HCT116 (cell line): ENCODE measurements at regions not wholly inside any gene's neighbourhood (a gene's known extent, or its start where the extent isn't known, plus 50 kb on each side); places are given as distances from the start of the nearest gene placed in this dataset.

Source experiments
- ATAC-seq: fragments of 200-7000 bp; cut with Tn5 transposase; 2 replicates; pipeline ENCODE4 v1.9.1; 2020; ENCODE audit warnings: mild to moderate bottlenecking, moderate library complexity
- BruUV-seq: library from RNA; stranded (reverse); fragments of 400-500 nt; replicated peaks from 2 replicates; lab custom pipeline; 2021; lab: Mats Ljungman, UMichigan
- CTCF ChIA-PET: fragments of 300-600 bp; sonication (Branson Sonifier 250); formaldehyde crosslinking; loops from one replicate; lab custom pipeline; 2021; ENCODE audit warnings: antibody characterized with exemption; lab: Charles Lee
- POLR2A ChIA-PET: fragments of 300-600, 350-600 bp; sonication (Branson Sonifier 250); formaldehyde crosslinking; loops from one replicate; lab custom pipeline; 2021; ENCODE audit warnings: antibody characterized with exemption; lab: Charles Lee
- RAD21 ChIA-PET, 2 experiments: fragments of 300-600 bp; sonication (Branson Sonifier 250); formaldehyde crosslinking; loops; one replicate each; lab custom pipeline; 2023; ENCODE audit warnings: low total read pairs in 2 of 2; ENCODE audit not compliant: uncharacterized antibody in 2 of 2, unreplicated experiment in 2 of 2, low non-redundant PET in 1 of 2; lab: Charles Lee
- DNase-seq: peaks from one replicate; pipeline ENCODE4 v3.0.0-alpha.2; 2010; ENCODE audit warnings: low read depth, low spot score
- H2AFZ ChIP-seq: fragments of 200-600 bp; shearing (Covaris generic), sonication (generic); 2 replicates; pipeline ENCODE4 v1.6.1; 2017; ENCODE audit warnings: low read depth, mixed run types, mixed read lengths, antibody characterized with exemption, low read length; ENCODE audit not compliant: poor library complexity, severe bottlenecking
- H3K27ac ChIP-seq: 2 replicates; pipeline ENCODE4 v1.5.1; 2012; ENCODE audit warnings: low read depth, low read length
- H3K27me3 ChIP-seq: fragments of 200-600 bp; sonication (generic); 2 replicates; pipeline ENCODE4 v1.6.1; 2016; ENCODE audit warnings: mixed run types, low read length, mixed read lengths; ENCODE audit not compliant: insufficient read depth
- H3K36me3 ChIP-seq, 2 experiments: fragments of 200-500 bp in 1 of 2; fragments of 200-600 bp in 1 of 2; sonication (Bioruptor generic) in 1 of 2; sonication (generic) in 1 of 2; 2 replicates each; pipeline versions ENCODE4 v1.5.1 to v1.6.1; 2014 to 2016; ENCODE audit warnings: low read length in 2 of 2, inconsistent platforms in 1 of 2, mixed read lengths in 1 of 2, mixed run types in 1 of 2; ENCODE audit not compliant: insufficient read depth in 2 of 2, control insufficient read depth in 1 of 2
- H3K4me1 ChIP-seq, 2 experiments: fragments of 200-600 bp in 1 of 2; sonication (generic) in 1 of 2; 2 replicates each; pipeline versions ENCODE4 v1.5.1 to v1.6.1; 2012 to 2017; ENCODE audit warnings: low read length in 2 of 2, inconsistent platforms in 1 of 2, mild to moderate bottlenecking in 1 of 2, mixed read lengths in 1 of 2, mixed run types in 1 of 2, moderate library complexity in 1 of 2; ENCODE audit not compliant: insufficient read depth in 2 of 2, control insufficient read depth in 1 of 2
- H3K4me2 ChIP-seq: fragments of 200-600 bp; sonication (generic); 2 replicates; pipeline ENCODE4 v1.6.1; 2017; ENCODE audit warnings: mixed run types, low read length, mixed read lengths
- H3K4me3 ChIP-seq, 2 experiments: fragments of 200-600 bp in 1 of 2; sonication (generic) in 1 of 2; replicated peaks in 1 of 2; 2 replicates each; pipeline ENCODE4 v1.5.1; 2011 to 2016; ENCODE audit warnings: low read length in 2 of 2, control low read depth in 1 of 2, low read depth in 1 of 2, mild to moderate bottlenecking in 1 of 2, mixed read lengths in 1 of 2, mixed run types in 1 of 2
- H3K79me2 ChIP-seq: fragments of 200-600 bp; sonication (generic); 2 replicates; pipeline ENCODE4 v1.6.1; 2017; ENCODE audit warnings: mild to moderate bottlenecking, mixed run types, low read length, moderate library complexity, mixed read lengths; ENCODE audit not compliant: insufficient read depth
- H3K9ac ChIP-seq: fragments of 200-600 bp; sonication (generic); 2 replicates; pipeline ENCODE4 v1.6.1; 2016; ENCODE audit warnings: low read length, mixed read lengths
- H3K9me2 ChIP-seq: fragments of 200-600 bp; sonication (generic), shearing (Covaris generic); 2 replicates; pipeline ENCODE4 v1.6.1; 2017; ENCODE audit warnings: mixed run types, mild to moderate bottlenecking, moderate library complexity; ENCODE audit not compliant: insufficient read depth
- H3K9me3 ChIP-seq, 2 experiments: fragments of 200-500 bp in 1 of 2; fragments of 200-600 bp in 1 of 2; sonication (Bioruptor generic) in 1 of 2; sonication (generic) in 1 of 2; 2 replicates each; pipeline ENCODE4 v1.6.1; 2014 to 2017; ENCODE audit warnings: low read length in 2 of 2, mixed read lengths in 2 of 2, inconsistent platforms in 1 of 2, low read depth in 1 of 2, mild to moderate bottlenecking in 1 of 2, mixed run types in 1 of 2, moderate library complexity in 1 of 2; ENCODE audit not compliant: control insufficient read depth in 1 of 2, insufficient read depth in 1 of 2
- H4K20me1 ChIP-seq: fragments of 200-600 bp; sonication (generic), shearing (Covaris generic); 2 replicates; pipeline ENCODE4 v1.6.1; 2017; ENCODE audit warnings: mixed run types, mild to moderate bottlenecking, moderate library complexity; ENCODE audit not compliant: insufficient read depth
- CEBPB ChIP-seq: IDR thresholded peaks from 2 replicates; pipeline ENCODE4 v1.6.1; 2012; ENCODE audit warnings: low read depth
- EGR1 ChIP-seq: IDR thresholded peaks from 2 replicates; pipeline ENCODE4 v1.6.1; 2012; ENCODE audit warnings: low read depth
- ELF1 ChIP-seq: IDR thresholded peaks from 2 replicates; pipeline ENCODE4 v1.6.1; 2012; ENCODE audit warnings: low read depth, borderline replicate concordance
- EZH2 ChIP-seq: fragments of 200-600 bp; sonication (generic); IDR thresholded peaks from 2 replicates; pipeline ENCODE4 v1.6.1; 2017; ENCODE audit warnings: antibody characterized with exemption, mixed run types
- EZH2phosphoT487 ChIP-seq: fragments of 200-600 bp; IDR thresholded peaks from 2 replicates; pipeline ENCODE4 v1.6.1; 2018; ENCODE audit warnings: antibody characterized with exemption, borderline replicate concordance
- FOSL1 ChIP-seq: IDR thresholded peaks from 2 replicates; pipeline ENCODE4 v1.6.1; 2012; ENCODE audit warnings: low read depth
- JUND ChIP-seq: IDR thresholded peaks from 2 replicates; pipeline ENCODE4 v1.6.1; 2012
- POLR2AphosphoS5 ChIP-seq: IDR thresholded peaks from 2 replicates; pipeline ENCODE4 v1.6.1; 2011; ENCODE audit warnings: mild to moderate bottlenecking, low read depth, low read length, moderate library complexity
- SIN3A ChIP-seq: IDR thresholded peaks from 2 replicates; pipeline ENCODE4 v1.6.1; 2012; ENCODE audit warnings: low read depth
- YY1 ChIP-seq: IDR thresholded peaks from 2 replicates; pipeline ENCODE4 v1.6.1; 2011; ENCODE audit warnings: low read length, low read depth, moderate library complexity, mild to moderate bottlenecking; ENCODE audit not compliant: insufficient replicate concordance; ENCODE audit errors: extremely low read depth
- ZFX ChIP-seq: fragments of 450-650 bp; IDR thresholded peaks from 2 replicates; pipeline ENCODE4 v1.6.1; 2017
- ZNF274 ChIP-seq: fragments of 200-500 bp; sonication (Bioruptor generic); IDR thresholded peaks from 2 replicates; pipeline ENCODE4 v1.6.1; 2014; ENCODE audit warnings: mild to moderate bottlenecking, low read depth, low read length, inconsistent platforms
- intact Hi-C: fragments of 100-400 bp; cut with micrococcal nuclease; formaldehyde crosslinking; loops from 2 replicates; pipeline ENCODE4 v1.10.0; 2022
- TF ChIP-seq, protein P1 (sequence below): IDR thresholded peaks from 2 replicates; pipeline ENCODE4 v1.6.1; 2012
- TF ChIP-seq, protein P2 (sequence below): IDR thresholded peaks from 2 replicates; pipeline ENCODE4 v1.6.1; 2011; ENCODE audit warnings: mild to moderate bottlenecking, low read length, moderate library complexity; ENCODE audit not compliant: insufficient replicate concordance; ENCODE audit errors: extremely low read depth
- TF ChIP-seq, protein P3 (sequence below): IDR thresholded peaks from 2 replicates; pipeline ENCODE4 v1.6.1; 2012

DNA sequence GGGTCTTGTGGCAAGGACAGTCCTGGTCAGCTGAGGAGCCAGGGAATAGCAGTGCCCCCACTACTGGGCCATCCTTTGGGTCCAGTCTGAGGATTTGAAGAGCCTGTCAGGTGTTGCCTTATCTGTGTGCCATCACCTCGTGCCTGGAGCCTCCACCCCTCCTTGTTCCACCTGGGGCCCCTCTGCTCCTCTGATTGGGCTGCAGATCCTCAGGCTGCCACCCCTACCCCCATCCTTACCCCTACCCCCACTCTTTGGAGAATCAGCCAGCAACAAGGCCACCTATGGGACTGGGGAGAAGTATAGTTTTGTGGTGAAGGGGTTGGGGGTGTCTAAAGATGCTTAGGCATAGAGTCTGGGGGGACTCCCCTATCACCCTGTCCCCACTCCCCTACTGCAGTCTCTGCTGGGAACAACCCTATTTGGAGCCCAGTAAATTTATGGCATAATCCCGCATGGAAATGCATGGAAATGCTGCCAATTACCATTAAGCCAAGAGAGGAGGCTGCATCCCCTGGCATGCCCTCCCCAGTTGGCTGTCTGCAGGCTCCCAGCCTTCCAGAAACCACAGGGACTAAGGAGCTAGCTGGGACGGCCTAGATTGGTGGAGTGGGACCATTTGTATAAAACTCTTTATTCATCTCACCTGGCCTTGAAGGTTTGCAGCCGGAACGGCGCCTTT lies 142.7 kb upstream of the CSF3R start:
- ATAC-seq = no peak
- H3K9me2 ChIP-seq = no peaks in the 10 kb centered on the region
- peaks cover 18% of the 10 kb centered on the region; the same call in 1 of the 2 replicates for H3K27me3 ChIP-seq

More for the DNA sequence above, 142.7 kb upstream of the CSF3R start:
- H3K36me3 ChIP-seq = no peaks in the 10 kb centered on the region
- POLR2A ChIA-PET = no interaction called here
- no peak overlapping the region for H3K4me2 ChIP-seq
- BruUV-seq = no TSS peak
- H3K4me3 ChIP-seq = no peak overlapping the region
- CTCF ChIA-PET = interaction anchor here (1.7 kb wide), 1 partner anchor 16 kb away, joined by 4 read pairs; no protein-coding TSS in a partner anchor
- no peaks in the 10 kb centered on the region for H4K20me1 ChIP-seq
- no peak overlapping the region for H3K27ac ChIP-seq
- H3K79me2 ChIP-seq = no peaks in the 10 kb centered on the region
- TF ChIP-seq, protein P1, sequence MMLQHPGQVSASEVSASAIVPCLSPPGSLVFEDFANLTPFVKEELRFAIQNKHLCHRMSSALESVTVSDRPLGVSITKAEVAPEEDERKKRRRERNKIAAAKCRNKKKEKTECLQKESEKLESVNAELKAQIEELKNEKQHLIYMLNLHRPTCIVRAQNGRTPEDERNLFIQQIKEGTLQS = no peak
- no peak for TF ChIP-seq SIN3A
- TF ChIP-seq ZNF274 = no peak
- TF ChIP-seq EZH2 = no peak
- TF ChIP-seq, protein P2, sequence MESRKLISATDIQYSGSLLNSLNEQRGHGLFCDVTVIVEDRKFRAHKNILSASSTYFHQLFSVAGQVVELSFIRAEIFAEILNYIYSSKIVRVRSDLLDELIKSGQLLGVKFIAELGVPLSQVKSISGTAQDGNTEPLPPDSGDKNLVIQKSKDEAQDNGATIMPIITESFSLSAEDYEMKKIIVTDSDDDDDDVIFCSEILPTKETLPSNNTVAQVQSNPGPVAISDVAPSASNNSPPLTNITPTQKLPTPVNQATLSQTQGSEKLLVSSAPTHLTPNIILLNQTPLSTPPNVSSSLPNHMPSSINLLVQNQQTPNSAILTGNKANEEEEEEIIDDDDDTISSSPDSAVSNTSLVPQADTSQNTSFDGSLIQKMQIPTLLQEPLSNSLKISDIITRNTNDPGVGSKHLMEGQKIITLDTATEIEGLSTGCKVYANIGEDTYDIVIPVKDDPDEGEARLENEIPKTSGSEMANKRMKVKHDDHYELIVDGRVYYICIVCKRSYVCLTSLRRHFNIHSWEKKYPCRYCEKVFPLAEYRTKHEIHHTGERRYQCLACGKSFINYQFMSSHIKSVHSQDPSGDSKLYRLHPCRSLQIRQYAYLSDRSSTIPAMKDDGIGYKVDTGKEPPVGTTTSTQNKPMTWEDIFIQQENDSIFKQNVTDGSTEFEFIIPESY = no peak
- no peak for TF ChIP-seq FOSL1
- TF ChIP-seq ZFX = no peak
- TF ChIP-seq, protein P3, sequence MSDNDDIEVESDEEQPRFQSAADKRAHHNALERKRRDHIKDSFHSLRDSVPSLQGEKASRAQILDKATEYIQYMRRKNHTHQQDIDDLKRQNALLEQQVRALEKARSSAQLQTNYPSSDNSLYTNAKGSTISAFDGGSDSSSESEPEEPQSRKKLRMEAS = no peak
- no peak for TF ChIP-seq ELF1
- TF ChIP-seq YY1 = no peak
- no peak for TF ChIP-seq EGR1
- TF ChIP-seq POLR2AphosphoS5 = no peak
- TF ChIP-seq CEBPB = no peak
- no peak for TF ChIP-seq EZH2phosphoT487
- no peak for TF ChIP-seq JUND
- TF ChIP-seq, all 23 proteins: peak for 0
- Histone ChIP-seq H3K9me3 (no peaks in the 10 kb centered on the region), H3K9ac (no peak overlapping the region), H2AFZ (no peak overlapping the region), H3K4me1 (no peaks in the 10 kb centered on the region)
- RAD21 ChIA-PET = no interaction called here
- no peak for DNase-seq
- intact Hi-C loops = no loop called here
